ENCODE measurements at regions not wholly inside any gene's neighbourhood (a gene's known extent, or its start where the extent isn't known, plus 50 kb on each side); places are given as distances from the start of the nearest gene placed in this dataset.

DNA sequence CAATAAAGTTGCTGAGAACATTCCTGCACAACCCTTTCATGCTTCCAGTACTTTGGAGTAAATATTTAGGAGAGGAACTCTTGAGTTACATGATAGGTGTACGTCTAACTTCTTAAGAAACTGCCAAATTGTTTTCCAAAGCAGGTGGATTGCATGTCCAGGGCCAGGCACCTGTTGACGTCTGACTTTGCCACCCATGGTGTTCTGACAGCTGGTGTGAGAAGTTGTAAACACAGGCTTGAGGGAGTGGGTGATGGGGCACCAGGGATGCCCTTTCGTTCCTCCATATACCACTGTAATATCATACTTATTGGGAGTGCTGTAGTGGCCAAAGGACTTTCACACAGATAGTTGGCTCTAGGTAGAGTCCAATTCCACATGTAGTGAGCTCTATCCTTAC is 352.1 kb downstream of the GADD45G start:
- TF ChIP-seq HDAC6 (IDR thresholded peaks at IDR 0.05; ENCODE audit: low read depth, low read length) (no peak), POLR2AphosphoS5 (IDR thresholded peaks at IDR 0.05; ENCODE audit: low read depth, low read length) (no peak), EGR1 (IDR thresholded peaks at IDR 0.05; ENCODE audit: borderline replicate concordance, low read depth, low read length) (no peak), JUND (IDR thresholded peaks at IDR 0.05; ENCODE audit: low read length) (no peak), YY1 (IDR thresholded peaks at IDR 0.05; ENCODE audit: low read depth, low read length) (no peak), RAD21 (IDR thresholded peaks at IDR 0.05 in 1 of 2, conservative IDR thresholded peaks at IDR 0.05 in 1 of 2; ENCODE audit: low read depth in 2 of 2, low read length in 2 of 2) (no peak), NRF1 (IDR thresholded peaks at IDR 0.05; ENCODE audit: low read depth, low read length) (no peak), TCF12 (IDR thresholded peaks at IDR 0.05; ENCODE audit: low read depth, low read length) (no peak), SP4 (IDR thresholded peaks at IDR 0.05; ENCODE audit: low read length) (no peak), EZH2 (IDR thresholded peaks at IDR 0.05; ENCODE audit: low read depth, low read length, severe bottlenecking) (no peak), GABPA (IDR thresholded peaks at IDR 0.05; ENCODE audit: borderline replicate concordance, insufficient read depth, low read length) (no peak)
- TF ChIP-seq, protein P1, sequence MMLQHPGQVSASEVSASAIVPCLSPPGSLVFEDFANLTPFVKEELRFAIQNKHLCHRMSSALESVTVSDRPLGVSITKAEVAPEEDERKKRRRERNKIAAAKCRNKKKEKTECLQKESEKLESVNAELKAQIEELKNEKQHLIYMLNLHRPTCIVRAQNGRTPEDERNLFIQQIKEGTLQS (IDR thresholded peaks at IDR 0.05; ENCODE audit: insufficient read depth, low read depth, low read length), result no peak
- TF ChIP-seq, protein P2, sequence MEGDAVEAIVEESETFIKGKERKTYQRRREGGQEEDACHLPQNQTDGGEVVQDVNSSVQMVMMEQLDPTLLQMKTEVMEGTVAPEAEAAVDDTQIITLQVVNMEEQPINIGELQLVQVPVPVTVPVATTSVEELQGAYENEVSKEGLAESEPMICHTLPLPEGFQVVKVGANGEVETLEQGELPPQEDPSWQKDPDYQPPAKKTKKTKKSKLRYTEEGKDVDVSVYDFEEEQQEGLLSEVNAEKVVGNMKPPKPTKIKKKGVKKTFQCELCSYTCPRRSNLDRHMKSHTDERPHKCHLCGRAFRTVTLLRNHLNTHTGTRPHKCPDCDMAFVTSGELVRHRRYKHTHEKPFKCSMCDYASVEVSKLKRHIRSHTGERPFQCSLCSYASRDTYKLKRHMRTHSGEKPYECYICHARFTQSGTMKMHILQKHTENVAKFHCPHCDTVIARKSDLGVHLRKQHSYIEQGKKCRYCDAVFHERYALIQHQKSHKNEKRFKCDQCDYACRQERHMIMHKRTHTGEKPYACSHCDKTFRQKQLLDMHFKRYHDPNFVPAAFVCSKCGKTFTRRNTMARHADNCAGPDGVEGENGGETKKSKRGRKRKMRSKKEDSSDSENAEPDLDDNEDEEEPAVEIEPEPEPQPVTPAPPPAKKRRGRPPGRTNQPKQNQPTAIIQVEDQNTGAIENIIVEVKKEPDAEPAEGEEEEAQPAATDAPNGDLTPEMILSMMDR (IDR thresholded peaks at IDR 0.05; ENCODE audit: control extremely low read depth in 1 of 3, insufficient read depth in 1 of 3, low read depth in 1 of 3, low read length in 3 of 3), result no peak
- TF ChIP-seq, protein P3, sequence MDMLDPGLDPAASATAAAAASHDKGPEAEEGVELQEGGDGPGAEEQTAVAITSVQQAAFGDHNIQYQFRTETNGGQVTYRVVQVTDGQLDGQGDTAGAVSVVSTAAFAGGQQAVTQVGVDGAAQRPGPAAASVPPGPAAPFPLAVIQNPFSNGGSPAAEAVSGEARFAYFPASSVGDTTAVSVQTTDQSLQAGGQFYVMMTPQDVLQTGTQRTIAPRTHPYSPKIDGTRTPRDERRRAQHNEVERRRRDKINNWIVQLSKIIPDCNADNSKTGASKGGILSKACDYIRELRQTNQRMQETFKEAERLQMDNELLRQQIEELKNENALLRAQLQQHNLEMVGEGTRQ (IDR thresholded peaks at IDR 0.05; ENCODE audit: low read length), result no peak

All from H1 (cell line).